Activated B cell treated with CpG ODN at 0.5 μM for 24 hours (primary cell): ENCODE measurements at regions not wholly inside any gene's neighbourhood (a gene's known extent, or its start where the extent isn't known, plus 50 kb on each side); places are given as distances from the start of the nearest gene placed in this dataset.

Experiments
- ATAC-seq: fragments of 200-7000 bp; cut with Tn5 transposase; one replicate; pipeline ENCODE4 v1.10.0; 2021; ENCODE audit warnings: low read depth, mild to moderate bottlenecking, moderate library complexity
- CTCF ChIA-PET: fragments of 350-600 bp; sonication (Branson Sonifier 250); formaldehyde crosslinking; loops from one replicate; lab custom pipeline; 2021; ENCODE audit warnings: antibody characterized with exemption; lab: Charles Lee
- POLR2A ChIA-PET: fragments of 350-600 bp; sonication (Branson Sonifier 250); formaldehyde crosslinking; loops from one replicate; lab custom pipeline; 2021; ENCODE audit warnings: antibody characterized with exemption; lab: Charles Lee
- DNase-seq: peaks from one replicate; pipeline ENCODE4 v3.0.0; 2022
- H3K27ac Mint-ChIP-seq: one replicate; pipeline ENCODE4 v1.8.0; 2020; ENCODE audit warnings: mixed read lengths
- H3K27me3 Mint-ChIP-seq: one replicate; pipeline ENCODE4 v1.8.0; 2021; ENCODE audit warnings: mixed read lengths
- H3K36me3 Mint-ChIP-seq: one replicate; pipeline ENCODE4 v1.8.0; 2021; ENCODE audit warnings: low read depth, mixed read lengths
- H3K4me1 Mint-ChIP-seq: one replicate; pipeline ENCODE4 v1.8.0; 2021; ENCODE audit warnings: mixed read lengths
- H3K4me3 Mint-ChIP-seq: one replicate; pipeline ENCODE4 v1.8.0; 2020; ENCODE audit warnings: mild to moderate bottlenecking, mixed read lengths
- H3K9me3 Mint-ChIP-seq: one replicate; pipeline ENCODE4 v1.8.0; 2020; ENCODE audit warnings: mixed read lengths
- intact Hi-C: fragments of 100-400 bp; cut with micrococcal nuclease; formaldehyde crosslinking; loops from one replicate; pipeline ENCODE4 v1.15.1; 2024
- TF ChIP-seq, protein P1 (sequence below): fragments of 200-600 bp; IDR thresholded peaks from one replicate; pipeline ENCODE4 v1.8.0; 2022; ENCODE audit warnings: antibody characterized with exemption, mild to moderate bottlenecking

DNA sequence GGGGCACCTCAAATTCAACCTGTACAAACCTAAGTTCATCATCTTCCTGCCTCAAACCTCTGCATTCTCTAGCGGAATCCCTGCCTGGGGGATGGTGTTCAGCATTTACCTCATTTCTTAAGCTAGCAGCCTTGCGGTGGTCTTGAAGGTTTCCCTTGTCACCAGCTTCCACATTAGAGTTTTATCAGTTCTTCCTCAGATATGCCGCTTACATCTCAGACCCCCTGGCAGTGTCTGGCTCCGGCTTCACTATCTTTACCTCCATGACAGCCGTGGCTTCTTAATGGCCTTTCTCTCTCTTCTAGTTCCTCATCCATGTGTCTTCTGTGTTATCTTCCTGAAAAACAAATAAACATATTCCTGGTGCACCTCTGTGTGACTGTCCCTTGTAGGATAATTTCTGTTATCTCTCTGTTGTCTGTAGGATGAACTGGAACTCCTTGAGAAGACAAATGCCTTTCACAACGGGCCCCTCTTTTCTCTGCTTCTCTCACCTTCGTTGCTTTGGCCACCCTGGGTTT, 101.1 kb upstream of the BMPER start:
- CTCF ChIA-PET = no interaction called here
- TF ChIP-seq, protein P1, sequence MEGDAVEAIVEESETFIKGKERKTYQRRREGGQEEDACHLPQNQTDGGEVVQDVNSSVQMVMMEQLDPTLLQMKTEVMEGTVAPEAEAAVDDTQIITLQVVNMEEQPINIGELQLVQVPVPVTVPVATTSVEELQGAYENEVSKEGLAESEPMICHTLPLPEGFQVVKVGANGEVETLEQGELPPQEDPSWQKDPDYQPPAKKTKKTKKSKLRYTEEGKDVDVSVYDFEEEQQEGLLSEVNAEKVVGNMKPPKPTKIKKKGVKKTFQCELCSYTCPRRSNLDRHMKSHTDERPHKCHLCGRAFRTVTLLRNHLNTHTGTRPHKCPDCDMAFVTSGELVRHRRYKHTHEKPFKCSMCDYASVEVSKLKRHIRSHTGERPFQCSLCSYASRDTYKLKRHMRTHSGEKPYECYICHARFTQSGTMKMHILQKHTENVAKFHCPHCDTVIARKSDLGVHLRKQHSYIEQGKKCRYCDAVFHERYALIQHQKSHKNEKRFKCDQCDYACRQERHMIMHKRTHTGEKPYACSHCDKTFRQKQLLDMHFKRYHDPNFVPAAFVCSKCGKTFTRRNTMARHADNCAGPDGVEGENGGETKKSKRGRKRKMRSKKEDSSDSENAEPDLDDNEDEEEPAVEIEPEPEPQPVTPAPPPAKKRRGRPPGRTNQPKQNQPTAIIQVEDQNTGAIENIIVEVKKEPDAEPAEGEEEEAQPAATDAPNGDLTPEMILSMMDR = no peak
- Mint-ChIP-seq H3K4me1 (no peaks in the 10 kb centered on the region), H3K9me3 (no peaks in the 10 kb centered on the region), H3K4me3 (no peak overlapping the region), H3K27ac (no peak overlapping the region), H3K36me3 (no peaks in the 10 kb centered on the region), H3K27me3 (no peaks in the 10 kb centered on the region)
- ATAC-seq (no peak), DNase-seq (no peak)
- POLR2A ChIA-PET = no interaction called here
- intact Hi-C loops = no loop called here

DNA sequence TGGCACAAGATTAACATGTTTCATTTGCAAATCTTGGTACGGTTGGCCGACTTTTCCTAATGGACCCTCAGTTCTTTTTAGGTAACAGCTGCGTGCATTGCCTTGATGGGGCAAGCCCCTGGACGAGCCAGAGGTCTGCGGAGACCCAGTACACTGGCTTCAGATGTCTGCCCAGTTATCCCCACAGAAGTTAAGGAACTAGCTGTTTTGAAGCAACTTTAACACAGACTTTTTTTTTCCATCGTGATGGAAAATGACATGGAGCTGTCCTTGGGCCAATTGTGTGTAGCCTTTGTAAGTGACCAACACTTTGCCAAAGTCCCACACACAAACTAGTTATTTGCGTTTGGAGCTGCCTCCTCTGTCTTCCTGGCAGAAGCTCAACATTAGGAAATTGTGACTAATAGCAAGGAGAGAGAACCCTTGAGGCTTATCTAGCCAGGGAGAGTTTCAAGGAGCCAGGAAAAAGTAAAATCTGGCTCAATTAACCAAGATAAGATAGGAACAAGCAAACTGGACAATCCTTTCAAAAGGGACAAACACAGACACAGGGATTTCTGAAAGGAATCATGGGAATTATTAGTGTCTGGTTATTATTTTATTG, 99.6 kb upstream of the BMPER start:
- ATAC-seq (no peak), DNase-seq (no peak)
- no peaks in the 10 kb centered on the region for H3K27me3 Mint-ChIP-seq
- H3K9me3 Mint-ChIP-seq = no peaks in the 10 kb centered on the region
- H3K4me1 Mint-ChIP-seq = no peaks in the 10 kb centered on the region
- intact Hi-C loops = no loop called here
- H3K27ac Mint-ChIP-seq = no peak overlapping the region
- no peaks in the 10 kb centered on the region for H3K36me3 Mint-ChIP-seq
- TF ChIP-seq, protein P1 = no peak
- POLR2A ChIA-PET = no interaction called here
- CTCF ChIA-PET = no interaction called here
- H3K4me3 Mint-ChIP-seq = no peak overlapping the region

DNA sequence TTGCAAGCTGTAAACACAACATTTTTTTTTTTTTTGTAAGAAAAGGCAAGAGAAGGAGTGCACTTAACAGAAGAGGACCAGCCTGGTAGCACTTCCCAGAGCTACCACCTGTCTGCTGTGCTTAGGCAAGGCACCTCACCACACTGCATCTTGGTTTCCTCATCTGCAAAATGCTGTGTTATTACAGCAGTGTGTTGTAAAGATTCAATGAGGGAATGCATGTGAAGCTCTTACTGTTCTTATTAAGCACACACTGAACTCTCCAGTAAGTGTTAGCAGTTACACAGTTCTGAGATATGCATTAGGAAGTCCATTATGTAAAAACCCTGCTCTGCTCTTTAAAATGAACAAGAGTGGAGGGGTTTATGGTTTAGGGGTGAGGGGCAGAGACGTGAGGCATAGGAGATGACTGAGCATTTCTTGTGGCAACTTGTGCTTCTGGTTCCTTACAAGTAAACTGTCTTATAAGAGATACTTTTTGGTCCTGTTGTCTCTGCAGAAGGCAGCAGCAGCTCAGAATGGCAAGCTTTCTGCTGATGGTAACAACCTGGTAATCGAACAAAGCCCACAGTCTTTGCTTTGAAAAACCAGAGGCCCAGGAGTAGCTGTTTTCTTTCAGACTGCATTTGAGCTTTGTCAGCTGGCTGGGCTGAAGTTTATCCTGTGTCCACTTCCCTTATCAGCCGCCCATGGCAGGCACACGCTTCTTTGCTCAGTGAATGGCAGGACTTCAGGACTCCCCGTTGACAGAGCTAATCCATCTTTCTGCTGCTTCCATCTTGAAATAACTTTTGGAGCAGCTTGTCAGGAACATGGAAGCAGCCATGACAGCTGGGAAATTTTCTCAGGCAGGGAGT, 98.8 kb upstream of the BMPER start:
- intact Hi-C loops = no loop called here
- no peak overlapping the region for H3K4me3 Mint-ChIP-seq
- H3K36me3 Mint-ChIP-seq = no peaks in the 10 kb centered on the region
- ATAC-seq (no peak), DNase-seq (no peak)
- ChIA-PET POLR2A (no interaction called here), CTCF (interaction anchor here (1.2 kb wide), 1 partner anchor 19 kb away, joined by 3 read pairs; no protein-coding TSS in a partner anchor)
- H3K27me3 Mint-ChIP-seq = no peaks in the 10 kb centered on the region
- H3K4me1 Mint-ChIP-seq = no peaks in the 10 kb centered on the region
- no peak overlapping the region for H3K27ac Mint-ChIP-seq
- H3K9me3 Mint-ChIP-seq = no peaks in the 10 kb centered on the region
- TF ChIP-seq, protein P1 = no peak

DNA sequence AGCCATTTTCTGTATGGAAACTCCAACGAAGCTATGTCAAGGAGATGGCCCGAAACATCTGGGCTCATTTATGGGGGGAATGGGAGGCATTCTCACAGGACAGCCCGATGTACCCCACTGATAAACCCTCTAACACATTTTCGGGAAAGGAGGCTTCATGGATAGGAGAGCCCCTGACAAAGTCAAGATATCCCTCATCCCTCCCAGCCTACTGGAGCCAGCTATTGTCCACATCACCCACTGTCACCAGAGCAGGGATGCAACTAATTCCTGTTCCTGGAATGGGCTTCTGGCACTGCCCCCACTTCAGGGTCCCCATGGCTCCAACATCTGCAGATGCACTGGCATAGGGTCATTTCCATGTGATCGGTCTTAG, 98.2 kb upstream of the BMPER start:
- H3K27me3 Mint-ChIP-seq = no peaks in the 10 kb centered on the region
- H3K4me1 Mint-ChIP-seq = no peaks in the 10 kb centered on the region
- CTCF ChIA-PET = interaction anchor here (1.2 kb wide), 1 partner anchor 20 kb away, joined by 3 read pairs; no protein-coding TSS in a partner anchor
- no peak overlapping the region for H3K4me3 Mint-ChIP-seq
- intact Hi-C loops = no loop called here
- no peaks in the 10 kb centered on the region for H3K36me3 Mint-ChIP-seq
- no peak for ATAC-seq
- no peak for DNase-seq
- H3K9me3 Mint-ChIP-seq = no peaks in the 10 kb centered on the region
- POLR2A ChIA-PET = no interaction called here
- H3K27ac Mint-ChIP-seq = no peak overlapping the region
- TF ChIP-seq, protein P1 = no peak

DNA sequence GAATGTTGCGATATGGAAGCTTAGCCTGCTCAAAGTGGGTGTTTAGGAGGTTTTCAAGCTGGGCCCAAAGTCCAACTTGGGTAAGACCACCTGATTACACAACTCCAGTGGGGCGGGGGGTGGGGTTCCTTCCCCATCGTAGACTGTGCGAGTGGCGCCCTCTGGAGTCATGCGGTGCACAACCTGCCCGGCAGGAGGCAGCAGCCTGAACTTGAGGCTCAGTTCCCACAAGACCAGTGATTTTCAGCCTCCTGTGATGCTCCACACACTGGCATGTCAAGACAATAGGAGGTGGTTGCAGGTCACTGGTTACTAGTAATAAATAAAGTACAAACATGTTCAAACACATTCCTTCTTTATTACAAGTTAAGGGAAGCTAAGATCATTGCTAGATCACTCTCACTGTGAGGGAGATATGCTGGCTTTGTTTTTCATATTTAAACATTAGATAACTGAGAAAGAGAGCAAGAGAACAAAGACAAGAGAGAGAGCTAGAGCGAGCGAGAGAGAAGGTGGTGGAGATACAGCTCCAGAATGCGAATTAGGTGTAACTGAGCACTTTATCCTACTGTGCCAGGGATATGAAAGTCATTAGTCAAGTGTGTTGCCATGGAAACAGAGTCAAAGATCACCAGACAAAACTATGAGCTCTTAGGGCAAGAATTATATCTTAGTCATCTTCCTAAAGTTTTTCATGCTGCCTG, 97.4 kb upstream of the BMPER start:
- H3K4me3 Mint-ChIP-seq = no peak overlapping the region
- no peak overlapping the region for H3K27ac Mint-ChIP-seq
- ChIA-PET CTCF (interaction anchor here (1.2 kb wide), 1 partner anchor 21 kb away, joined by 3 read pairs; no protein-coding TSS in a partner anchor), POLR2A (no interaction called here)
- intact Hi-C loops = no loop called here
- no peaks in the 10 kb centered on the region for H3K4me1 Mint-ChIP-seq
- H3K27me3 Mint-ChIP-seq = no peaks in the 10 kb centered on the region
- no peaks in the 10 kb centered on the region for H3K36me3 Mint-ChIP-seq
- DNase-seq = no peak
- H3K9me3 Mint-ChIP-seq = peaks cover 2% of the 10 kb centered on the region
- TF ChIP-seq, protein P1 = no peak
- ATAC-seq = no peak
